HG03097 (cell line): ENCODE measurements at regions not wholly inside any gene's neighbourhood (a gene's known extent, or its start where the extent isn't known, plus 50 kb on each side); places are given as distances from the start of the nearest gene placed in this dataset.
"Not testable (repeated sequence)": the region's sequence is repeated elsewhere in the genome, so short reads cannot be mapped to it uniquely, and the experiment has no call there.

Source experiments
- ATAC-seq: cut with Tn5 transposase; IDR thresholded peaks from one replicate; pipeline ENCODE4 v1.9.1; 2021; ENCODE audit not compliant: unreplicated experiment, low FRiP score

- ATAC-seq, result no peak
Observed at GRCh38 chr6:149233056-149233715, 84.3 kb upstream of the TAB2 start.

DNA sequence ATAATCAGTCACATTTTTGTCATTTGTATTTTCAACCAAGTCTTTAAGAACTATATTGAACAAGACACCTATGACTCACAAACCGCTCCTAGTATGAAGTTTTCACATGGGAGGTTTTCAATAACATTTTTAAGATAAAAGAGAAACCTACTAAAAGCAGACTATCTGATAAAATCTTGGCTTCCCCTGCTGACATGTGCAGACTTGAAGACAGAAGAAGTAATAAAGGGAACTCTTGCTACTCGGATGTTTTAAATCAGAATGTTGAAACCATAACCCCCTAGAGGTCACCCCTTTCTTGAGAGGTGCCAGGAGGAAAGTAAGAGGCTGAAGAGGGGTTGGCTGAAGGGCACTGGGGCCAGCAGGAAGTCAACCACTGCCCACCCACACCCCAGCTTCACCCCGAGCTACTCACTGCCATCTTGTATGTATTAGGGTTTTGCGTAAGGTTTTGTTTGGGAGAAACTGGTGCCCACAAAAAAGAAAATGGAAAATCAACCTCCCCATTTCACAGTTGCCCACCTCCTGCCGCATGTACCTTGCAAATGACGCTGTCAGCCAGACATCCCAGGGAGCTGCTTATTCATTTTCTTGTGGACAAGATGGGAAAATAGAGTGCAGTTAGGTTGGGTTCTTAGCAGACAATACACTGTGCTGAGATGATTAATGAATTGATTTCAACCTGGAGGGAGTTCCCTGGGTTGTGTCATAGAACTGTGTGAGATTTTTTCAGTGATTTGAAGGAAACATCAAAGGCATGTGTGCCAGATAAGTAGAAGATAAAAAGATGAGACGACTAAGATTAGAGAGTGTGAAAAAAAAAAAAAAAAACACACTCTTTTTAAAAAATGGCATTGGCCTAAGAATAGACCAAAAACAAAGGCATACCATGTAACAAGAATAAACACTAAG is 83.2 kb upstream of the TAB2 start:
- ATAC-seq, result no peak

DNA sequence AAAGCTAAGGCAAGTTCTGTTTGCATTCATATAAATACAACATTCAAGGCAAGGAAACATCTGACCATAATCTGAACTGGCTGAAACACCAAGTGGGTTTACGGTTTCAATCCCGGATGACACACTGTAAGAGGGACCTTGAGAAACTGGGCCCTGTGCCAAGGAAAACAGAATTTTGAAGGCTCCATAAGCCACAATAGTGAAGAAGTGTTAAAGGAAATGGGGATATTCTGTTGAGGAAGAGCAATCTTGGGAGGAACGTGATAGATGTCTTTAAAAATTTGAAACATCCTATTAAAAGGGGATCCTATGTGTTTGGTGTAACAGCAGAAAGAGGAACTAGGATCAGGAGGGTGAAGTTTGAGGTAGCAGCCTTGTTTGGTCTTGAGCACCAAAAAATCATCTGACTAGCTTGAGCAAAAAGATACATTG is 82.4 kb upstream of the TAB2 start:
- ATAC-seq, result peak; percentile 53

GRCh38 chr6:149236589-149236988 is 80.9 kb upstream of the TAB2 start:
- ATAC-seq, result no peak

DNA sequence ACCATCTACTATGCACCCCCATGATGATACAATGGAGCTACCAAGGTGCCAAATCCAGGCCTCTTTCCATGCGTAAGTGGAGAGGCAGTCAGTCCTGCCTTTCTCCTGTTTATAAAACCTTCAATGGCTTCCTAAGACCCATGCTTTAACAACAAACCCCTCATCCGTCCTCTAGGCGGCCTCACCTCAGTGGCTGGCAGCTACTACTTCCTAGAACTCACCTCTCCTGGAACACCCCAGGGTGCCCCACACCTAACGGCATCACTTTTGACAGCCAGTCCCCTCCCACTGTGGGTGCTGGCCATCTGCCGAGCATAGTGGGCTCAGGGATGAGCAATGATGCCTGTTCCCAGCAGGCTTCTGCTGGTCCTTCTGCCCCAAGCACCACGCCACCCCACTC is 80.0 kb upstream of the TAB2 start:
- ATAC-seq, result no peak

DNA sequence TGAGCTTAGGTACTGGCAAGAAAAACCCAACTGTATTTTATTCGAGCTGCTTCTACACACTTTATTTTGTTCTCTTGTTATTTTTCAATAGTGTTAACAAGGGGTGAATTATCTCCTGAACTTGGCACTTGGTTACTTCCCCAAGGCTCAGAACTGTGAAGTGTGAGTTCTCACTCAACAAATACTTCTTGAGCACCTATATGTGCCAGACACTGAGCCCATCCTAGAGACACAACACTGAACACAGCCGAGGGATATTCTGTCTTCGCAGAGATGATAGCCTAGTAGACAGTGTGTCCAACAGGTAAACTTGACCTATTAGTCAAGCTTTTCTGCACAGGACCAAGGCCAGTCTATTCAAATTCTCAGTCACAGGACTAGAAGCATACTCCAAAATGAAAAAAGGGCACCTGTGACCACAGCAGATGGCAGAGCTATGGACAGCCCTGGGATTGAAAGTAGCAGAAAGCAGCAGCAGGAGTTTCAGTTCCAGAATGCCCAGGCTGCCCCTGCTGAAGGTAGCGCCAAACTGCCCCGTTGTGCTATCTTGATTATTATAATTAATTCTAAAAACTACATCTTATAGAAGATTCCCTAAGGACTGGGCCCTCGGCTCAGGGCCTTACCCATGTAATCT is 77.8 kb upstream of the TAB2 start:
- no peak for ATAC-seq

DNA sequence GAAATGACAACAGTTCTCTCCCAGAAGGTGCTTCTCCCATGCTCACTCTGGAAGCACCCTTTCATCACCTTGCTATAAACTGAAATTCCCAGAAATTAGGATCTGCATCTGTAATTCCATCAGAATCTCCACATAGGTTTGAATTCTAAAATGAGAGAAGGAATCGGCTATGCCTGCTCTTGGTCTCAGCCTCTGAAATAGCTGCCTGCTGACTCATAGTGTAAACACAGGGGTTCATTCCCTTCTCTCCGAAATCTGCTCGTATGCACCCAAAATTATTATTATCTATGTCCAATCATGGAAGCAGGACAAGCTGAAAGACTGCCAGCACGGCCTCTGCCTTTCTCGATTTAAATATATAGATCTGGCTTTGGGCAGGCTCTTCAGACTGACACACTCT is 74.6 kb upstream of the TAB2 start:
- no peak for ATAC-seq

DNA sequence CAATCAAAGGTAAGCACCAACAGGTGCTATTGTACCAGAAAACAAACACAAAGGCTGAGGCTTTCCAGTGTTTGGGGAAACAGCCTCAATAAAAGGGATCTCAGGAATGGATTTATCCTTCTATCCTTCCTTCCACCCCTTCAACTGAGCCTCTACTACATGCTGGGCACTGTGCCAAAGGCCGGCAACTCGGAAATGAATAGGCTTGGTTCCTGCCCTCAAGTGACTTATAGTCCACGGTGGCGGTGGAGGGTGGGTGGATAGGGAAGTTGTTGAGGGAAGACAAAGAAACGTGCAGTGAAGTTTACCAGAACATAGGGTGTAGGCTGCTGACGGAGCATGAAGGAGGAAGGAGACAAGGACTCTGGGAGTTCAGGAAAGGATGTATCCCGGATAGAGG is 73.4 kb upstream of the TAB2 start:
- ATAC-seq, result no peak

GRCh38 chr6:149246691-149247384 is 70.7 kb upstream of the TAB2 start:
- ATAC-seq, result peak; percentile 81

GRCh38 chr6:149247385-149247763 is 70.1 kb upstream of the TAB2 start:
- no peak for ATAC-seq

- ATAC-seq, result not testable (repeated sequence)
Observed at GRCh38 chr6:149248263-149248662, 69.2 kb upstream of the TAB2 start.

DNA sequence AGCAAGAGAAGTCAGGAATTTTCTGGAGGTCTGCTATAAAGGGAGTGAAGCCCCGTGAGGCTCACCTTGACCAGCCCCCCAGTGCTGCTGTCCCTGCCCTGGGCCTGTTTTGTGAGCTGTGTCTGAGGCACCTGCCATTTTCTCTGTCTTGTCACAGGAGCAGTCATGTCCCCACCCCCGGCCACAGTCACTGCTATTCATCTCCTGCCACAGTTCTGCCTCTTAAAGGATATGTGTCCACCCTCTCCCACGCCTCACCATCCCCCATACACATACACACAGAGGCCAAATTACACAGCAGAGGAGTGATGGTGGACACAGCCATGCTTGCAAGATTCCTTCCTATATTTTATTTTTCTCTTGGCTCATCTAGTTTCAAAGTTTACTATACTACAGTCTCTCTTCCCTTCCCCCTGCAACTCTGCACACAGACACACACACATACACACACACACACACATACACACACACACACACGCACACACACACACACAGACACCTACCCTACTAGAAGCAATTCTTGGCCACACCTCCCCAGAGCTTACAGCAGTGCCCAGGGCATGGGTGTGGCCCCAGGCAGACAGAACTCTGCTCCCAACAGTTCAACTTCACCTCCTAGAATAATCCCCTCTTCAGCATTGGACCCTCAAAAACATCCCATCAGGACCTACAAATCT is 68.7 kb upstream of the TAB2 start:
- ATAC-seq, result no peak

- no peak for ATAC-seq
Observed at GRCh38 chr6:149249370-149250357, 67.8 kb upstream of the TAB2 start.

DNA sequence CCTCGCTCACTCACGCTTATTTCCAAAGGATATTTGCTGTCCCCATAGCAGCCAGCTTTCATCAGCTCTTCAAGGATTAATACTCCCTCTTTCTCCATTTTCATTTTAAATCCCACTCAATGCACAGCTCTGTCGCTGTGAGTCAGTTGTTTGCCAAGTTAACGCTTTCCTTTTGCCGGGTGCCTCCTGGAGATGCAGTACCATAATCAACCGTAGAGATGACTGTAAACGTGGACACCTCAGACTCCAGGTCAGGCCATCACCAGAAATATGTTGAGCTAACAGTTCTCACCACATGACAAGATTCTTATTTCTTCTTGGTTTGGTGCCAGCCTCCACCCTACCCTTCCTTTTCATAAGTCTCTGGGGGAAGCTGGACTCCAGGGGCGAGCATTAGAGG is 66.6 kb upstream of the TAB2 start:
- no peak for ATAC-seq

- no peak for ATAC-seq
Observed at GRCh38 chr6:149252622-149253021, 64.9 kb upstream of the TAB2 start.

- ATAC-seq, result no peak
Observed at GRCh38 chr6:149254253-149254652, 63.3 kb upstream of the TAB2 start.

DNA sequence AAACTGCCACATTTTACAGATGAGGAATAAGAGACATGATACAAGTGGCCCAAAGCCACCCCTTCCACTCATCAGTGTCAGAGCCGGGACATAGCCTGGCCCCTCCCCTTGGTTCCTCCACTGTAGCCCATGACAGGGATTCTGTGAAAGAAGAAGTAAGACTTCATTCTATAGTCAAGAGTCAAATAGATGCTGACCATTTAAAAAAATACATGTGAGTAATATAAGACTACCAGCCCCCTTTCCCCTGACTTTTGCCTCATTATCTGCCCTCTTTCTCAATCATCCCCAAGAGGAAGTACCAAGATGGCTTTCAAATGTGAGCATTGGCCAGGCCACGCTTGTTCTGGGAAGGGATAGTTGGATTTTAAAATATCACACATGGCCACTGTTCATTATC is 57.8 kb upstream of the TAB2 start:
- no peak for ATAC-seq

DNA sequence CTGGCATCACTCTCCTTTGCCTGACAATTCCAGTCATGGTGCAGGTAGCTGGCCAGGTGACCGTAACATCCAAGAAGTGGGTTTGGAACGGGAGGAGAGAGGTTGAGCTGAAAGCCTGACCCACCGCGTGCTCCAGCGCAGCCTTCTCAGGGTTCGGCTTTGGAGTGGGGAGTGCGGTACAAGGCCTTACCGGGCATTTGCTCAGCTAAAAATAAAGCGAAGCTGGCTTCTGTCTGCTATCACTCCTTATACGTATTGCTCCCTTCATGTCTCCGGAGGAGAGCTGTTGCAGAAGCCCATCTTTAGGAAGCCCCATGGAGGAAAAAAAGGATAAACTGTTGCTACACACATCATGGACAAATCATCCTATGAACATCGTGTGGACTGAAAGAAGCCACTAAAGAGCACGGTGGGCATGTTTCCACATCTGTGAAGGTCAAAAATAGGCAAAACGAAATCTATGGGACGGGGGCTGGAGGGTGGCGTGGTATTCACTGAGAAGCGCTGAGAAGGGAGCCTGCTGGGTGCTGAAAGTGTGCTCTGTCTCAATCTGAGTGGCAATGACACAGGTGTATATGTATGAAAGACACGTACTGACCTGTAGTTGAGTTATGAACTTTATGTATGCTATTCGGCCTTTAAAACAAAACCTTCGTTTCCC is 57.2 kb upstream of the TAB2 start:
- no peak for ATAC-seq
